T47D (cell line): ENCODE measurements at regions not wholly inside any gene's neighbourhood (a gene's known extent, or its start where the extent isn't known, plus 50 kb on each side); places are given as distances from the start of the nearest gene placed in this dataset.

Source experiments
- DNase-seq, 2 experiments: peaks; one replicate each; pipeline versions ENCODE4 v3.0.0 to v3.0.0-alpha.2; 2011 to 2012; ENCODE audit warnings: low read depth in 1 of 2, low spot score in 1 of 2
- JUND ChIP-seq: IDR thresholded peaks from 2 replicates; pipeline ENCODE4 v1.6.1; 2012; ENCODE audit warnings: low read depth
- in situ Hi-C: cut with HindIII; loops from 2 replicates; pipeline ENCODE4 v1.10.0; 2016; ENCODE audit warnings: low sequenced_read_pairs, low pct_unique_long_range_greater_than_20kb

DNA sequence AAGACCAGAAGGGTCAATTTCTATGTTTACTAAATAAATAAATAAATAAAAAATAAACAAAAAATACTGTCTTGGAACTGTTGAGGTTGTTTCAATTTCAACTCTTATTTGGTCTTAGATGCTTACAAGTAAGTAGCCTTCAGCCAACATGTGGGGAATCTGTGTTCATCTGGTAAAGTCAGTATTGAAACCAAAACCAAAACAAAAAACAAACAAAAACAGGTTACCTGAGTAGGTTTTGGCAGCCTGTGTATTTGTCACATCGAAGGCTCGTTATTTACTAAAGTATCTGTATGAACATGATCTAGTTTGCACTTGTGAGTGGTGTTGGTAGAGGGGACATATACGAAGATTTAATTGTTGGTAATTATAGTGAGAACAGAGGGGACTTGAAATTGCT is 471.5 kb downstream of the SLITRK5 start:
- no peak for TF ChIP-seq JUND
- in situ Hi-C loops, result no loop called here
- DNase-seq, result peak in 1 of 2 experiments; percentile 54

DNA sequence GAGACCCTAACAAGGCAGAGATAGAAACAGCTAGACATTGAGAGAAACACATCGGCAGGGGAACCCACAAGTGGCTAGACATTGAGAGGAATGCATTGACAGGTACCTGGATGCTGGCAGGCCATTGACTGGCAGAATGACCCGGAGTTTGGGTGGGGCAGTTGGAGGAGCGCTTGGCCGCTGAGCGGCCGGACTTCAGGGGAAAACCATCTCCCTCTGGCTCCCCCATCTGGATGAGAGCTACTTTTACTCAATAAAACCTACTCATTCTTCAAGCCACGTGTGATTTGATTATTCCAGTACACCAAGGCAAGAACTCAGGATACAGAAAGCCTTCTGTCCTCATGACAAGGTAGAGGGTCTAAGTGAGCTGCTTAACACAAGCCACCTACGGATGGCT is 473.4 kb downstream of the SLITRK5 start:
- in situ Hi-C loops, result no loop called here
- DNase-seq, result peak in 1 of 2 experiments; percentile 56
- no peak for TF ChIP-seq JUND

DNA sequence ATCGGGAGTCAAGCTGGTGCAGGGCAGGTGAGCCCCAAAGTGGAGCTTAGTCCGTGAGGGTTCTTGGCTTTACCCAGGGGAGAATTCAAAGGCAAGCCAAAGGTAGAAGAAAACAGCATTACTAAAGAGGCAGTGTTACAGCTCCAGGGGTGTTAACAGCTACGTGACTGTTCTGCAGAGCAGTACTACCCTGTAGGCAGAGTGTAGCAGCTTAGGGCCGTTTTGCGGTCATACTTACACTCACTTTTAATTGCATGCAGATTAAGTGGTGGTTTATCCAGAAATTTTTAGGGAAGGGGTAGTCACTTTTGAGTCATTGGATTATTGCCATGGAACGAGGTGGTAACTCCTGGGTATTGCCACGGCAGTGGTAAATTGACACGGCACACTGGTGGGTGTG is 482.2 kb downstream of the SLITRK5 start:
- DNase-seq, result no peak
- TF ChIP-seq JUND, result no peak
- in situ Hi-C loops, result no loop called here

GRCh38 chr13:88154001-88154400 is 482.8 kb downstream of the SLITRK5 start:
- in situ Hi-C loops, result no loop called here
- TF ChIP-seq JUND, result no peak

DNA sequence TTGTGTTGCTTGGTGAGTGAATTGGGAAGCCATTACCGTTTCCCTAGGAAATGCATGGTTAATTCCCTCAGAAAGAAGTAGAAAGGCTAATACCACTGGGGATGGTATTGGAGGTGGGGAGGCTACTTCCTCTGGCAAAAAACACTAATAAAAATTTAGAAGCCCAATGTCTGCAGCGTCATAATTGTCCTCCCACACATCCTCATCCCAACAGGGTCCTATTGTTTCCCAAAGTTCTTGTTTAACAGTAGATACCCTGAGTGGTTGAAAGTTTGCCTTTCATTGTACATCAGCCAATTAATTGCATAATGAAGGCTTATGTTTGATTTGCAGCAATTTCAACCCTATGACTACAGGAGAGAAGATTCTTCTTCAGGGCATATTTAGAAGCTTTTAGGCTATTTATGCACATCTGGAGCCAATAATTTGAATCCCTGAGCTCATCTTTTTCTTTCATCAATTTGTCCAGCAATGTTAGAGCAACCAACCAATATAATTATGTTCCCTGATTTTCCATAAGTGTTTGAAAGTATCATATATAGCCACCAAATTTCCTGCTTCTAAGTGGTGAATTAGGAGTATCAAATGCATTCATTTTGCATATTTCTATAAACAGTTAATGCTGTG is 491.0 kb downstream of the SLITRK5 start:
- in situ Hi-C loops, result no loop called here
- no peak for TF ChIP-seq JUND
- DNase-seq, result no peak

More at GRCh38 chr13:88154001-88154400, 482.8 kb downstream of the SLITRK5 start:
- DNase-seq, result no peak

GRCh38 chr13:88176231-88176630 is 505.1 kb downstream of the SLITRK5 start:
- TF ChIP-seq JUND, result no peak
- no peak for DNase-seq
- in situ Hi-C loops, result no loop called here

DNA sequence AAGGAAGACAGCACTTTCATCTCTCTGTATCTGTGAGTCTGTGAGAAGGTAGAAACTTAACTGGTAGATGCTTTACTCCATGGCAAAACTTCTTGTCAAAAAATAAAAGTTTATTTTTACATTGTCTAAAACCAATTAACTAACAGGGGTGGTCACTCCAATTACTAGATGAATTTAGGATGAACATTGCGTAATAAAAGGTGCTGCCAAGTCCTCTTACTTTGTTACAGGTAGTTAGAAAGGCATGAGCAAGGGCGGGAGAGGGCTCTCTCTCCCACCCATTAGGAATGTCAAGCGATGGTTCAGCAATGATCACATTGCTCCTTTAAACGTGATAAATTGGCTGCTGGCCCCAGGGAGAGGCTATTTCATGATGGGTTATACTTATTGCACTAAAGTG is 512.3 kb downstream of the SLITRK5 start:
- DNase-seq, result no peak
- in situ Hi-C loops, result no loop called here

DNA sequence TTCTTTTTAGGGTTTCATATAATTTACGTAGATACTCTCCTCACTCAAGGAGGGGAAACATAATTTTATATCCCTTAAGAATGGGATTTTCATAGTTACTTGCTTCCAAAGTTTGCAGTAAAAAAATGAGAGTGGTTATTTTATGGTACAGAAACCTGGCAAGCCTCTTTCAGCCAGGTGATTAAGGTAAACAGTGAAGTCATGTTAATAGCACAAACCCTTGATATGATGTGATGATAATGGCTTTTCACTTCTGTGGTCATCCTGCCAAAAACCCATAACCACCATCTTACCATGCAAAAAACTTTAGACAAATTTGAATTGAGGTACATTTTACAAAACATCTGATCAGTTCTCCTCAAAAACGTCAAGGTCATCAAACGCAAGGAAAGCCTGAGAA is 517.8 kb downstream of the SLITRK5 start:
- DNase-seq, result no peak
- in situ Hi-C loops, result no loop called here
- TF ChIP-seq JUND, result no peak

More for the DNA sequence above, 512.3 kb downstream of the SLITRK5 start:
- no peak for TF ChIP-seq JUND

- no peak for DNase-seq
- TF ChIP-seq JUND, result no peak
- in situ Hi-C loops, result no loop called here
These were observed 518.6 kb downstream of the SLITRK5 start for GRCh38 chr13:88189728-88190127.

DNA sequence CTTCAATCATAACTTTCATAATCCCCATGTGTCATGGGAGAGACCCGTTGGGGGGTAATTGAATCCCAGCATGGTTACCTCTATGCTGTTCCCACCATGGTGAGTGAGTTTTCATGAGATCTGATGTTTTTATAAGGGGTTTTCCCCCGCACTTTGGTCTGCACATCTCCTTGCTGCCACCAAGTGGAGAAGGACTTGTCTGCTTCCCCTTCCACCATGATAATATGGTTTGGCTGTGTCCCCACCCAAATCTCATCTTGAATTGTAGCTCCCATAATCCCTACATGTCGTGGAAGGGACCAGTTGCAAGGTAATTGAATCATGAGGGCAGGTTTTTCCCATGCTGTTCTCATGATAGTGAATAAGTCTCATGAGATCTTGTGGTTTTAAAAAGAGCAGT is 524.9 kb downstream of the SLITRK5 start:
- in situ Hi-C loops, result no loop called here
- DNase-seq, result no peak
- no peak for TF ChIP-seq JUND

DNA sequence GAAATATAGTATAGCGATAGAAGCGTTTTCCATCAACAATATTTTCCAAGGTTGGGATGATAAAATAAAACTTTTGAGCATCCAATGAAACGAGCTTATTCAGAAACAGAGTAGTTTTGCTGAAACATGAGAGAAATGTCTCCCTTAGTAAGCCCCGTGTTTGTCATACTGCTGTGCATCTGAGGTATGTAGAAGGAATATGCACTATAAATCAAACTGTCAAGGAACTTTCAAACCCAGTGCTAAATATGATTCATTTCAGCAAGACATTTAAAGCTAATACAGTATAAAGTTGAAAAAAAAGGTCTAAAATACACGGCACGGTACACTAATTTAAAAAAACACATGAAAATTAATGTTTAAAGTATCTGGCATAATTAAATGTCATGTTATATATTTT is 546.2 kb downstream of the SLITRK5 start:
- in situ Hi-C loops, result no loop called here
- TF ChIP-seq JUND, result no peak
- DNase-seq, result no peak

DNA sequence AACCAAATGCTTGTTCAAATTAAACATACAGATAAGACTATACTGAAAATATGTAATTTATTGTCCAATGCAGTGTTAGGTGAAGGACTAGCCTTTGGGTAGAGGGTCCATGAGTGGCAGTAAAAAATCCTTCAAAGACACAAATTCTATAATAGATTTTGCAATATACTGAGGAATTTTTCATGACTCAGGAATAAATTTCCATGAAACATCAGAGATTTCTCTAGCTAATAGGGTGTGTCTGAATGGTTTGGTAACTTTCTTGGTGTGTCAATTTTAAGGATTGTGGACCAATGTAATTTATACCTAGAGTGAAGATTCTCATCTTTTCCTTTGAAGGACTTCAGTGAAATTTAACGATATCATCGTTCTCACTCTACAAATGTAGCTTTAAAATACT is 546.7 kb downstream of the SLITRK5 start:
- TF ChIP-seq JUND, result no peak
- DNase-seq, result no peak
- in situ Hi-C loops, result no loop called here

GRCh38 chr13:88223958-88224357 is 552.8 kb downstream of the SLITRK5 start:
- no peak for TF ChIP-seq JUND

GRCh38 chr13:88235441-88235840 is 564.3 kb downstream of the SLITRK5 start:
- DNase-seq, result no peak
- TF ChIP-seq JUND, result no peak
- in situ Hi-C loops, result no loop called here

More at GRCh38 chr13:88223958-88224357, 552.8 kb downstream of the SLITRK5 start:
- in situ Hi-C loops, result no loop called here
- no peak for DNase-seq
